Hepatocyte (in vitro differentiated cells): ENCODE measurements at regions not wholly inside any gene's neighbourhood (a gene's known extent, or its start where the extent isn't known, plus 50 kb on each side); places are given as distances from the start of the nearest gene placed in this dataset.

Experiments
- EZH2 ChIP-seq: fragments of 200-600 bp; sonication (generic); IDR thresholded peaks from 2 replicates; pipeline ENCODE4 v1.6.1; 2016; ENCODE audit warnings: antibody characterized with exemption, mild to moderate bottlenecking, borderline replicate concordance
- TF ChIP-seq, protein P1 (sequence below): fragments of 200-600 bp; sonication (generic); IDR thresholded peaks from 2 replicates; pipeline ENCODE4 v1.5.1; 2016; ENCODE audit warnings: antibody characterized with exemption, mild to moderate bottlenecking; ENCODE audit not compliant: poor library complexity

DNA sequence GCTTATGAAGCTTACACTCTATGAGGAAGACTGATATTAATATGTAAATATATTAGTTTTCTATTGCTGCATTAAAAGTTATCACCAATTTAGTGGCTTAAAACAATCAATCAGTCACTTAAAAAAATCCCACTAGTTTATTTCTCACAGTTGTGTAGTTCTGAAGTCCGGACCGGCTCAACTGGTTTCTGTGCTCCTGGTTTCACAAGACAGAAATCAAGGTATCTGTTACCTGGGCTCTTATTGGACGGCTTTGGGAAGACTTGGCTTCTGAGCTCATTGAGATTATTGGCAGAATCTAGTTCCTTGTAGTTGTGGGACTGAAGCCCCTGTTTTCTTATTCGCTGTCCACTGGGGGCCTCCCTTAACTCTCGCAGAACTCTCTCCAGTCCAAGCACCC lies 343.0 kb downstream of the RAB38 start:
- no peak for TF ChIP-seq EZH2
- TF ChIP-seq, protein P1, sequence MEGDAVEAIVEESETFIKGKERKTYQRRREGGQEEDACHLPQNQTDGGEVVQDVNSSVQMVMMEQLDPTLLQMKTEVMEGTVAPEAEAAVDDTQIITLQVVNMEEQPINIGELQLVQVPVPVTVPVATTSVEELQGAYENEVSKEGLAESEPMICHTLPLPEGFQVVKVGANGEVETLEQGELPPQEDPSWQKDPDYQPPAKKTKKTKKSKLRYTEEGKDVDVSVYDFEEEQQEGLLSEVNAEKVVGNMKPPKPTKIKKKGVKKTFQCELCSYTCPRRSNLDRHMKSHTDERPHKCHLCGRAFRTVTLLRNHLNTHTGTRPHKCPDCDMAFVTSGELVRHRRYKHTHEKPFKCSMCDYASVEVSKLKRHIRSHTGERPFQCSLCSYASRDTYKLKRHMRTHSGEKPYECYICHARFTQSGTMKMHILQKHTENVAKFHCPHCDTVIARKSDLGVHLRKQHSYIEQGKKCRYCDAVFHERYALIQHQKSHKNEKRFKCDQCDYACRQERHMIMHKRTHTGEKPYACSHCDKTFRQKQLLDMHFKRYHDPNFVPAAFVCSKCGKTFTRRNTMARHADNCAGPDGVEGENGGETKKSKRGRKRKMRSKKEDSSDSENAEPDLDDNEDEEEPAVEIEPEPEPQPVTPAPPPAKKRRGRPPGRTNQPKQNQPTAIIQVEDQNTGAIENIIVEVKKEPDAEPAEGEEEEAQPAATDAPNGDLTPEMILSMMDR, result no peak
